Neural cell (in vitro differentiated cells): ENCODE measurements at regions not wholly inside any gene's neighbourhood (a gene's known extent, or its start where the extent isn't known, plus 50 kb on each side); places are given as distances from the start of the nearest gene placed in this dataset.

Experiments used
- EZH2 ChIP-seq: fragments of 200-600, 300-800 bp; shearing (Covaris generic), sonication (generic); IDR thresholded peaks from 2 replicates; pipeline ENCODE4 v1.6.1; 2014; ENCODE audit warnings: antibody characterized with exemption, low read length, borderline replicate concordance, mild to moderate bottlenecking; ENCODE audit not compliant: insufficient read depth, poor library complexity, severe bottlenecking
- POLR2AphosphoS5 ChIP-seq: IDR thresholded peaks from 2 replicates; pipeline ENCODE4 v1.6.1; 2012

- TF ChIP-seq EZH2 = no peak
- TF ChIP-seq POLR2AphosphoS5 = no peak
These were observed 855.2 kb upstream of the ADGRB3 start for GRCh38 chr6:67779876-67780275.
